ENCODE measurements at regions not wholly inside any gene's neighbourhood (a gene's known extent, or its start where the extent isn't known, plus 50 kb on each side); places are given as distances from the start of the nearest gene placed in this dataset.

GRCh38 chr3:70582803-70583202 is 270.4 kb upstream of the MDFIC2 start:
- TF ChIP-seq CTCF (optimal IDR thresholded peaks at IDR 0.05 in 1 of 3, IDR thresholded peaks at IDR 0.05 in 1 of 3, conservative IDR thresholded peaks at IDR 0.05 in 1 of 3; ENCODE audit: extremely low read depth in 1 of 3, insufficient read depth in 2 of 3, low read length in 3 of 3) (no peak), EZH2 (IDR thresholded peaks at IDR 0.05; ENCODE audit: low read length) (no peak)
